NT2/D1 (cell line): ENCODE measurements at regions not wholly inside any gene's neighbourhood (a gene's known extent, or its start where the extent isn't known, plus 50 kb on each side); places are given as distances from the start of the nearest gene placed in this dataset.

Experiments
- YY1 ChIP-seq: IDR thresholded peaks from 2 replicates; pipeline ENCODE4 v1.6.1; 2011; ENCODE audit not compliant: insufficient read length, insufficient read depth
- ZNF274 ChIP-seq: IDR thresholded peaks from 2 replicates; pipeline ENCODE4 v1.6.1; 2011; ENCODE audit warnings: mild to moderate bottlenecking, low read depth, low read length

DNA sequence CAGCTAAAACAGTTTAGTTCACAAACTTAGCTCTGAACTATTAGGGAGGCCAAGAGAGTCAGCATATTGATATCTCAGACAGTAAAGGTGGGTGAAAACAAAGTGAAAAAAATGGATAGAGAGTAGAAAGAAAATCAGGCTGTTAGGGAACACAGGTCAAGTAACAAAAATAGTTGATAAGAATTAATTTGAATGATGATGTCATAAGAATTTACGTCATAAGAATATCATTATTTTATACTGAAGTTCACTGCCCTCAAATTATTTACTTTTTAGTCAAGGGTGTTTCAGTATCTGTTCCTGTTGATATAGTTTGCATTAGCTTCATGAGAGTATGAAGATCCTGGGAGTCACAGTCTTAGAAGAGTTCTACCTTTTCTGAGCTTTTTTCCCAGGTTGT is 1134.6 kb downstream of the SI start:
- no peak for TF ChIP-seq YY1
- no peak for TF ChIP-seq ZNF274
